Prostate gland (tissue), 2 donors: ENCODE measurements at regions not wholly inside any gene's neighbourhood (a gene's known extent, or its start where the extent isn't known, plus 50 kb on each side); places are given as distances from the start of the nearest gene placed in this dataset.
"Not testable (repeated sequence)": the region's sequence is repeated elsewhere in the genome, so short reads cannot be mapped to it uniquely, and the experiment has no call there.

Experiments used
- DNase-seq: peaks from one replicate; pipeline ENCODE4 v3.0.0-alpha.2; 2019; ENCODE audit warnings: low spot score
- H3K27ac ChIP-seq, 2 donors: fragments of 200-600 bp; sonication (generic); 2 replicates each; pipeline ENCODE4 v1.5.1; 2017 to 2019
- H3K27me3 ChIP-seq: fragments of 200-600 bp; sonication (generic); replicated peaks from 2 replicates; pipeline ENCODE4 v1.5.1; 2019; ENCODE audit not compliant: insufficient read depth
- H3K36me3 ChIP-seq, 2 donors: fragments of 200-600 bp; sonication (generic); 1 replicate in 1 of 2; 2 replicates in 1 of 2; pipeline versions ENCODE4 v1.5.1 to v1.8.1; 2017 to 2019
- H3K4me1 ChIP-seq: fragments of 200-600 bp; sonication (generic); replicated peaks from 2 replicates; pipeline ENCODE4 v1.5.1; 2019
- H3K4me3 ChIP-seq, 2 donors: fragments of 200-600 bp; sonication (generic); 2 replicates each; pipeline ENCODE4 v1.5.1; 2017 to 2019
- H3K9me3 ChIP-seq: fragments of 200-600 bp; sonication (generic); 2 replicates; pipeline ENCODE4 v1.5.1; 2017
- WGBS: methylation state at CpG from one replicate; pipeline ENCODE4 v1.1.5; 2018; 5-methylcytosine and 5-hydroxymethylcytosine counted together
- intact Hi-C: fragments of 100-400 bp; cut with DNase I; formaldehyde crosslinking; loops from one replicate; pipeline ENCODE4 v1.14.2; 2022

GRCh38 chr16:29355339-29356059, 51.0 kb downstream of the NPIPB11 start:
- WGBS, result 98% methylated on average over 19 of the region's 23 CpGs
- H3K4me1 ChIP-seq, result not testable (repeated sequence)

DNA sequence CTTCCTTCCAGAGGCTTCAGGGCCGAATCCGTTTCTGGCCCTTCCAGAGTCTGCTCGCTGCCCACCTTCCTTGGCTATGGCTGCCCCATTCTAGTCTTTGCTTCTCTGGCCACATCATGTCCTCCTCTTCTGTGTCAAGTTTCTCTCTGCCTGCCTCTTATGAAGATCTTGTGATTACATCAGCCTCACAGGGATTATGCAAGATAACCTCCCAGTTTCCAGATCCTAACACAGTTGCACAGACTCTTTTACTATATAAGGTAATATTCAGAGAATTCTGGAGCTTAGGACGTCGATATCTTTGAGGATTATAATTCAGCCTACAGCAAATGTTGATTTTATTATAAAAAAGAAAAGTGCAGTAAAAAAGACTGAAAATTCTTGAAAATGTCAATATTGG, 52.1 kb downstream of the NPIPB11 start:
- WGBS, result 63% methylated on average over 2 of the region's 5 CpGs
- H3K4me3 ChIP-seq, H3K36me3 ChIP-seq, H3K27me3 ChIP-seq, H3K4me1 ChIP-seq, intact Hi-C loops, DNase-seq, H3K27ac ChIP-seq, H3K9me3 ChIP-seq: not testable (repeated sequence)

More at GRCh38 chr16:29355339-29356059, 51.0 kb downstream of the NPIPB11 start:
- DNase-seq, H3K27me3 ChIP-seq, H3K27ac ChIP-seq, intact Hi-C loops, H3K4me3 ChIP-seq, H3K9me3 ChIP-seq, H3K36me3 ChIP-seq: not testable (repeated sequence)

DNA sequence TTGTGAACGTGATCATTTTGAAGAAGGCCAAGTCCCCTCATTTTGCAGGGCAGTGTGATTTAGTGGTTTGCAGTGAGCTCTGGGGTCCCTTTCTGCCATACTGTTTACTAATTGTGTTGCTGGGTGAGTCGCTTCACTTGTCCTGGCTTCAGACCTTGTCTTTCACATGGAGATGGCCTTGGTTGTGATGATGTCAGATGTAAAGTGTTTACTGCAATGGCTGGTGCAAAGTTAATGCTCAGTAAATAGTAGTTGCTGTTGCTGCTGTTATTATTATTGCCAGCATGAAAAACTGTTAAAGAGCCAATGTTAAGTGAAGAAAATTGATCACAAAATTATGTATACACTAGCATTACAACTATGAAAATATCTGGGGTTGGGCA, 53.9 kb downstream of the NPIPB11 start:
- intact Hi-C loops, H3K36me3 ChIP-seq, H3K4me3 ChIP-seq, H3K27me3 ChIP-seq, H3K4me1 ChIP-seq, DNase-seq, H3K27ac ChIP-seq, H3K9me3 ChIP-seq: not testable (repeated sequence)
- WGBS, result 90% methylated on average over 2 of the region's 2 CpGs

DNA sequence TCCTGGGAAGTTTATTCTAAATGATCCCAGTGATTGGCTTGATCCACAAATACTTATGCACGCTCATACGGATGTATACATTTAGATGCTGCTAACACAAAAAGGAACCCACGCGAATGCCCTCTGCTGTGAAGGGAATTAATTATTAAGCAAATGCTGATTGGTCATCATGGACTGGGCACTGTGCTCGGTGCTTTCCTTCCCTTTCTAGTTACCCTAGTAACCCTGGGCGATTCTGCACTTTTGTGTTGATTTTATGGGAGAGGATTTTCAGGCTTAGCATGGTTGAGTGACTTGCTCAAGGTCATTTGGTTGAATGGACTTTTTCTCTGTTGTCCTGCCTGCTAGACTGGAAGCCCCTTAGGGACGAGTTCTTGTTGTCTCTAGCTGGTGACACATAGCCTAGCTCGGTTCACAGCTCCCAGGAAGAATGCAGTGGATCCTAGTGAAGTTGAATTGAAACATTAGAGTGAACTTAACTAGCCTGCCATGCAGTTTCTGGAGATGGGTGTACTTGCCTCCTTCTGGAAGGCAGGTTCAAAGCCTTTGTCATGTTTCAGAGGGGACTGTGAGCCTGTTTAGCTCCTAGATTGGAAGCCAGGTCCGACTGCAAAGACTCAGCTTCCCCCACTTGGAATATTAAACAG, 54.4 kb downstream of the NPIPB11 start:
- H3K9me3 ChIP-seq, H3K4me1 ChIP-seq, intact Hi-C loops, DNase-seq, H3K27me3 ChIP-seq, H3K27ac ChIP-seq, H3K36me3 ChIP-seq, H3K4me3 ChIP-seq: not testable (repeated sequence)
- 94% methylated on average over 5 of the region's 9 CpGs for WGBS

GRCh38 chr16:29351271-29351969, 55.1 kb downstream of the NPIPB11 start:
- WGBS, result 67% methylated on average over 13 of the region's 15 CpGs
- H3K27ac ChIP-seq, H3K27me3 ChIP-seq, H3K36me3 ChIP-seq, H3K9me3 ChIP-seq, DNase-seq, intact Hi-C loops, H3K4me3 ChIP-seq, H3K4me1 ChIP-seq: not testable (repeated sequence)

- H3K27me3 ChIP-seq, H3K4me3 ChIP-seq, intact Hi-C loops, H3K27ac ChIP-seq, H3K36me3 ChIP-seq, H3K4me1 ChIP-seq, DNase-seq, H3K9me3 ChIP-seq: not testable (repeated sequence)
- 73% methylated on average over 7 of the region's 7 CpGs for WGBS
These were observed 56.5 kb downstream of the NPIPB11 start for GRCh38 chr16:29349966-29350365.

DNA sequence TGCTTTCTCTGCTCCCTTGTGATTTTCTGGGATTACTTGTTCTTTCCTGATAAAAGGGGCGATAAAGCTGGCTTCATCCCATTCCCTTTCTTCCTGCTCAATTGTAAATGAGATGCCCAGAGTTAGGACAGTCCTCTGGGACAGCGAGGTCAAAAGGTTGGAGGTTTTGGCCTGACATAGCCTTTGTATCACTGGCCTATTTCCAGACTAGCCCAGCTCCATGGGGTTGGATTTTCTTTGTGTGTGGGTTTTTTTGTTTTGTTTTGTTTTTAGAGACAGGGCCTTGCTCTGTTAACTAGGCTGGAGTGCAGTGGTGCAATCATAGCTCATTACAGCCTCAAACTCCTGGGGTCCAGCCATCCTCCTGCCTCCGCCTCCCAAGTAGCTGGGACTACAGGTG, 57.8 kb downstream of the NPIPB11 start:
- DNase-seq, H3K9me3 ChIP-seq, H3K27ac ChIP-seq, intact Hi-C loops, H3K4me1 ChIP-seq, H3K27me3 ChIP-seq, H3K4me3 ChIP-seq, H3K36me3 ChIP-seq: not testable (repeated sequence)
- whole genome bisulfite sequencing, result 90% methylated on average over 3 of the region's 3 CpGs

DNA sequence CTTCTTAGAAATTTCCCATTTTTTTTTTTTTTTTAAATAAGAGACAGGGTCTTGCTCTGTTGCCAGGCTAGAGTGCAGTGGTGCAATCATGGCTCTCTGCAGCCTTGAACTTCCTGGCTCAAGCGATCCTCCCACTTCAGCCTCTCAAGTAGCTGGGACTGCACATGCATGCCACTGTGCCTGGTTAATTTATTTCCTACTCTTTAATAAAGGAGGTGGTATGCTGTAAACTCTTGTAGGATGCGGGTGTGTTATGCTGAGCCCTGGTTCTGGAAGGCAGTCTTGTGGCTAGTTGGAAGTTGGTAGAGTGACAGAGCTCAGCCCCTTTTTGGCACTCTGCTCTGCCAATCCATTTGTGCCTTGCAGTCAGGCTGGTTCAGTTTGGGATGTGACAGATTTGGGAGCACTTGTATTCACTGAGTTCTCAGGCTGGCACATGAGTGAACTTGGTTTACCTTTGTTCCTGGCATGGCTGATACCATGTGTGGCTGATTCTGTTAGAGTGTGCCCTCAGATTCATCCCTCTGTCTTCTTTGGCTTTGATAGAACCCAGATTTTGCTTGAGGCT, 58.3 kb downstream of the NPIPB11 start:
- H3K4me1 ChIP-seq, DNase-seq, H3K27me3 ChIP-seq, H3K27ac ChIP-seq, H3K4me3 ChIP-seq, intact Hi-C loops, H3K36me3 ChIP-seq, H3K9me3 ChIP-seq: not testable (repeated sequence)
- 85% methylated on average over 2 of the region's 2 CpGs for WGBS

DNA sequence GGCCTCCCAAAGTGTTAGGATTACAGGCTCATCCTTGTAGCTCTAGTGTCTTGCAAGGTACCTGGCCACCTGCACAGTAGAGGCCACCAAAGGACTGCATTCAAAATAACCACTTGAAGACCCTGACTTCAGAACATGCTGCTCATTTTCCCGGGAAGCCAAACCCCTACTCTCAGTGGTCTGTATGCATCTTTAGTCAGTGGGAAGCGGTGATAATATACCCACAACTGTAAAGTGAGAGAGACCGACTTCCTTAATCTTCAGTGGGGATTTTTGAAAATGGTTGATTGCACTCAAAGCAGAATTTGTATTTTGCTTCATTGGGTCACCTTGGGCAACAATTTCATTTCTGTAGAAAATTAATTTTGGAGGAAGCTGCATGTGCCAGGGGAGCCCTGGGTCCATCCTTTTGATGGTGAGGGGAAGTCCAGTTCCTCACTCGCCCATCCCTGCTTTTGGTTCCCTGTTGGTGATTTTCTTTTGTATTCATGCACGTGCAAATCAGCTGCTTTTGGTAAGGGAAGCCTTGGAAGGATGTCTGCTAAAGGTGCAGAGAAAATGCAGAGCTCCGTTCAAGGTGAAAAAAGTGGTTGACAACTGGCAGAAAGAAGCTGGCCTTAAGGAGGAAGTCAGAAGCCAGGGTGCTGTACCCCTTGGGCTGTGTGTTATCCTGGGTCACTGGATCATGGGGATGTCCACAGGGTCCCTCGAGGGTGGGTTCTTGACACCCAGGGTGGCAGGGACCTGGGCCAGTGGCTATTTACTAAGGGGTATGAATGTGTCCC, 59.5 kb downstream of the NPIPB11 start:
- H3K4me3 ChIP-seq, H3K27ac ChIP-seq, intact Hi-C loops, H3K27me3 ChIP-seq, H3K9me3 ChIP-seq, H3K4me1 ChIP-seq, H3K36me3 ChIP-seq, DNase-seq: not testable (repeated sequence)
- WGBS, result 91% methylated on average over 7 of the region's 7 CpGs

DNA sequence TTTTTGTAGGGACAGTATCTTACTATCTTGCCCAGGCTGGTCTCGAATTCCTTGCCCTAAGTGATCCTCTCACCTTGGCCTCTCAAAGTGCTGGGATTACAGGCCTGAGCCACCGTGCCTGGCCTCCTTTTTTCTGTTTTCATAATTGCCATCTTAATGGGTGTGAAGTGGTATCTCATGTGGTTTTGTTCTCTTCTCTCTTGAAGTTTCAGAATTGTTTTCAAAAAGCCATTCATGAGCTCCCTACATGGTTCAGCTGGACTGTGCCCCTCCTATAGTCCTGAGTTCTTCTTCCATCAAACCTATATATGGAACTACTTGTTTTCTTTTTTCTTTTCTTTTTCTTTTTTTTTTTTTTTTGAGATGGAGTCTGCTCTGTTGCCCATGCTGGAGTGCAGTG, 60.3 kb downstream of the NPIPB11 start:
- H3K27ac ChIP-seq, H3K4me3 ChIP-seq, H3K36me3 ChIP-seq, DNase-seq, H3K27me3 ChIP-seq, intact Hi-C loops, H3K9me3 ChIP-seq, H3K4me1 ChIP-seq: not testable (repeated sequence)
- 96% methylated on average over 2 of the region's 2 CpGs for WGBS

GRCh38 chr16:29342937-29343336, 63.6 kb downstream of the NPIPB11 start:
- H3K4me1 ChIP-seq, H3K27ac ChIP-seq, H3K27me3 ChIP-seq, intact Hi-C loops, H3K9me3 ChIP-seq, H3K4me3 ChIP-seq, DNase-seq, H3K36me3 ChIP-seq: not testable (repeated sequence)
- WGBS, result 89% methylated on average over 3 of the region's 4 CpGs
